Activated CD8-positive, alpha-beta memory T cell treated with anti-CD3 and anti-CD28 coated beads, Interleukin-2, amount 50 U/mL, for 48 hours (primary cell): ENCODE measurements at regions not wholly inside any gene's neighbourhood (a gene's known extent, or its start where the extent isn't known, plus 50 kb on each side); places are given as distances from the start of the nearest gene placed in this dataset.
A peak's percentile ranks its signal among the peaks of the same experiment; 100 is the strongest.
"Not testable (repeated sequence)": the region's sequence is repeated elsewhere in the genome, so short reads cannot be mapped to it uniquely, and the experiment has no call there.

Experiments used
- DNase-seq: peaks from one replicate; pipeline ENCODE4 v3.0.0-alpha.2; 2020

GRCh38 chr1:121006826-121007225 is 117.3 kb downstream of the PPIAL4A start:
- not testable (repeated sequence) for DNase-seq

DNA sequence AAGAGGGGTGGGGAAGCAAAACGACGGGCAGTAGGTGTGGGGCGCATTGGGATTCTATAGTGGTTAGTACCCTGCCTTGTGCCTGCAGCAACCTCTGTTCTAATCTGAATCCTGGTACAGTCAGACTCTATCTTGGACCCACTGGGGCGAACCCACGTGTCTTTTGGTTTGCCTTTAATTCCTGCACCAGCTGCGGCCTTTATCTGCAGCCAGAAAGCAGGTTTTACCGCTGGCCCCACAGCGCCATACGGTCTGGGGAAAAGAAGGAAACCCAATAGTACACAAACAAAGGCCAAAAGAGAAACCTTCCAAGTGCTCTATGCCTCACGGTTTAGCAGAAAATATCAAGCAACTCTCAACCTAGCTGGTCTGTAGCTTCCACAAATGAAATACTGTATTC is 118.2 kb downstream of the PPIAL4A start:
- not testable (repeated sequence) for DNase-seq

- not testable (repeated sequence) for DNase-seq
Measured at GRCh38 chr1:121008512-121009215, 119.1 kb downstream of the PPIAL4A start.

- DNase-seq, result peak; percentile 82
Measured at GRCh38 chr1:121009216-121010057, 119.9 kb downstream of the PPIAL4A start.

DNA sequence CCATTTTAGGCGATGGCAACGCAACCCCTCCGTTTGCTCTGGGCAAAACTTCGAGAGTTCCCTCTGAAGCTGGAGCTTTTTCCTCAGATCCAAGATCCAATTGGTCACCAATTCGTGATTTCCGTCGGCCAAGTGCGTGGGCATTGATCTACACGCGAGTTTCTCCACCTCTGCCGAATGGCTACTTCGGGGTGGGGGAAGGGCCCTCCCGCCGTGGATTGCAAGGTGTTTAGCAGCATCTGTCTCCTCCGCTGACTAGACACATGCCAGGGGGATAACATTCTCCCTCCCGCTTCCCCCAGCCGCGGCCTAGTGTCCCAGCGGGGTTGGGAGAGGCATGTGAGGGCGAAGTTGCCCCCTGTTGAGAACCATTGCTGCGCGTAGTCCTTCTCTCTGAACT is 120.6 kb downstream of the PPIAL4A start:
- DNase-seq, result not testable (repeated sequence)

DNA sequence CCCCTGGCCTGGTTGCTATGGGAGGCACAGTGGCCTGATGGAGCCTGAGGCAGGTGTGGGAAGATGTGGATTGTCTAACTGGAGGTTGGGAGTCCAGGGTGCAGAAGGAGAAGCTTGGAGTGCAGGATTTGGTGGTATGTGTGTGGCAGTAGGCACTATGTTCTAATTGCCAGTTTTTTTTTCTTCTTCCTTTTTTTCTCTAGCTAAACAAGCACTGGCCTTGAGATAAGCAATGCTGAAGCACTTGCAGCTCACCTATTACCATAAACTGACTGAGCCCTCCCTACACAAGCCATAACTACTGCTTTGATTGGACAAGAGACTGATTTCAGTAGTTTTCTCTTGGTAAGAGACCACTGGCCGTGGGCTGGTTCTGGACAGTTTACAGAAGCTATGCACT is 123.6 kb downstream of the PPIAL4A start:
- DNase-seq, result not testable (repeated sequence)

GRCh38 chr1:121016182-121017028 is 126.8 kb downstream of the PPIAL4A start:
- DNase-seq, result peak; percentile 79

- DNase-seq, result not testable (repeated sequence)
Measured at GRCh38 chr1:121019715-121020349, 130.3 kb downstream of the PPIAL4A start.

DNA sequence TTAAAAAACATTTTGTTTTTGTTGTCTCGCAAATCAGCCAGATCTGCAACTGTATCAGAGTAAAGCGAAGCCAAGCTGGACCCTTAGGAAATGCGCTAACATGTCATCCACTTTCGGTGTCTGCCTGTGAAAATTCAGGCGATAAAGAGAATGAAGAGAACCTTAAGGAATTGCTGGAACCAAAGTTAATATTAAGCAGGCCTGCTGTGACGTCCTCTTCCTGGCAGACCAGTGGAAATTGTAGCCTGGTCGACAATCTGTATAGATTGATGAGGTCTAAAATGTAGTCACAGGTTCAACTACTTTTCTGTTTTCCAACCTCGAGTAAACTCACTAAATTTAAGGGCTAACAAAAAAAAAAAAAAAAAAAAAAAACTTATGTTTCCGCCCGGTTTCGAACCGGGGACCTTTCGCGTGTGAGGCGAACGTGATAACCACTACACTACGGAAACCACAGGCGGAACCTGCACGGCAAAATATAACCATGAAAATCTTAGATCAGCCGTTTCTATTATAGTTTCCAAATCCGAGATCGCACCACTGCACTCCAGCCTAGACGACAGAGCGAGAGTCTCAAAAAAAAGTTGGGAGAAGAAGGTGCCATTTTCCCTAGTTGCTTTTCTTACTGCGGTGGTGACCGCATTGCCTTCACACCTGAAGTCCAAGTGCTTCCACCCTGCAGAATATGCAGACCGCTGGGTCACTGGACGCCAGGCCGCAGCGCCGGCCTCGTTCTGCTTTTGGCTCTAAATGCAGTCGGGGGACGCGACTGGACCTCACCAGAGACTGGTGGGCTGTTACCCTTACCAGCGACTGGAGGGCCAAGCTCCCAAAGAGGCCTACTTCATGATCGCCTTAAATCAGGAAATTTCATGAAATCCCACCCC is 131.0 kb downstream of the PPIAL4A start:
- DNase-seq, result peak; percentile 79

GRCh38 chr1:121021716-121022115 is 132.1 kb downstream of the PPIAL4A start:
- not testable (repeated sequence) for DNase-seq

- not testable (repeated sequence) for DNase-seq
Measured at GRCh38 chr1:121032878-121033494, 143.4 kb downstream of the PPIAL4A start.

- DNase-seq, result not testable (repeated sequence)
Measured at GRCh38 chr1:121036792-121037191, 147.2 kb downstream of the PPIAL4A start.

GRCh38 chr1:121040974-121041373 is 143.2 kb downstream of the FAM72B start:
- not testable (repeated sequence) for DNase-seq

DNA sequence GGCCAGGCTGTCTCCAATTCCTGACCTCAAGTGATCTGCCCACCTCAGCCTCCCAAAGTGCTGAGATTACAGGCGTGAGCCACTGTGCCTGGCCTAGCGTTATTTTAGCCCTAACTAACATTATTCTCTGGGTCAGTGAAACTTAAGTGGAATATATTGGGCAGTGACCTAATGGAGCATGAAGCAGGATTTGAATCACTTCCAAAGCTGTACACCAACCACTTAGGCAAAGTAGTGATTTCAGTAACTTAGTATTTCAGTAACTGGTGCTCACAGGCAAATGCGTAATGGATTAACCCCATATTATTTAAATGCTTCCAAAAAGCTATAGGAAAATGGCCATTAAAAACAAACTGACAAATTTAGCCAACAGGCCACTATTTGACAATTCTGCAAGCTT is 142.6 kb downstream of the FAM72B start:
- DNase-seq, result not testable (repeated sequence)

DNA sequence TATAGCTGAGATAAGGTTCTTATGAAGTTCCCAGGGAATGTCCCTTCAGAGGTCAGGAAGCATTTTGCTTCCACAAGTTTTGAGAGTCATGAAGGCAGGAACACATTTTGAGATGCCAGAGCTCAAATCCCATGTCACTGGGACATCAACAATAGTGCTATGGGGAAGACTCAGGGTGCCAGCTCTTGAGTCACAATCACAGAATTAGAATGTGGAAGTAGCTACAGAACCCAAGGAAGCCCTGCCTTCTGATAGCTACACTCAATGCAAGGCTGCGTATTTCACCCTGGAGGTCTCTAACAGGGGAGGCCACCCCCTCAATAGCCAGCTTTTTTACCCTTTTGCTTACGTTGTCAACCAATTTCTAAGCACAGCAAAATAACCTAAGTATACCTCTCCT is 141.3 kb downstream of the FAM72B start:
- not testable (repeated sequence) for DNase-seq

- DNase-seq, result not testable (repeated sequence)
Measured at GRCh38 chr1:121048293-121048752, 135.8 kb downstream of the FAM72B start.

DNA sequence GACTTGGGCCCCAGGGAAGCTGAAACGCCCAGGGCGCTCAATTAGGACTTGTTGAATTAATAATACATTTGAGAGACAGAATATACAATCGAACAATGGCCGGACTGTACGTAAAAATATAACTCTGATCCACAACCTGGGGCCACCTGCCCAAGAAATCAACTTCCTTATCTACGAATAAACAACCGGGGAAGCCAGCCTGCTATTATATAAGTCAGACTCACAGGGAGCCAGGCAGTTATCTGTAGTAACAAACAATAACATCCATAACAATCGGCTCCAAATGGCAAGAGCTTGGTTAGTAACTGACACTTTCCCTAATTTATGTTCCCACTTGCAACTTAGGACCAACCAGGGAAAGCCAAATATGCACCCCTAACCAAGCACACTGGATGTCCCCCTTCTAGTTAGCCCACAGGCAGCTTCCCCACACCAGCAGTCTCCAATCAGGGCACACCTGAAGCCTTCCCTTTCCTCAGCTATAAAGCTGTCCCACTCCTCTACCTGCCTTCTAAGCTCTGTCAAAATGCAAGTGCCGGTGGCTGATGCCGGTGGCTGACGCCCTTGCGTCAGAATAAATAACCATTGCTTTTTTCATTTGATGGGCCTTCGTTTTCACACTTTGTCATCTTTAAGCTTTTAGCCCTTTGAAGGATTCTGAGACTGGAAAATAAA is 135.2 kb downstream of the FAM72B start:
- not testable (repeated sequence) for DNase-seq

DNA sequence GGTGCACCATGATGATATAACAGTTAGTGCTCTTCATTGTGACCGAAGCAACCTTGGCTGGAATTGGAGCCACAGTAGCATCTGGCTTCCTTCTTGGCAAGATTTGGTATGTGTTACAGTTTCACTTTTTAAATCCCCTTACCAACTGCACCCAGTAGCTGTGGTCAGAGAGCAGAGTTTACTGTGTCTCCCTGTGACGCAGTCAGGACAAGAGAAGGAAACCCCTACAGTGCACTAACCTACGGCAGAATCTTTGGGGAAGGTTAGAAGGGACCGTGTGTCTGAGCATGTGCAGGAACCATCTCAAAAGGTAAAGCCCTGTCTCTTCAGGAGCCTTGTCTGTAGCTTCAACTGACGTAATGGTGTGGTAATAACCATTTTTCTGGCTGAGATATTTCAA is 134.0 kb downstream of the FAM72B start:
- DNase-seq, result not testable (repeated sequence)

DNA sequence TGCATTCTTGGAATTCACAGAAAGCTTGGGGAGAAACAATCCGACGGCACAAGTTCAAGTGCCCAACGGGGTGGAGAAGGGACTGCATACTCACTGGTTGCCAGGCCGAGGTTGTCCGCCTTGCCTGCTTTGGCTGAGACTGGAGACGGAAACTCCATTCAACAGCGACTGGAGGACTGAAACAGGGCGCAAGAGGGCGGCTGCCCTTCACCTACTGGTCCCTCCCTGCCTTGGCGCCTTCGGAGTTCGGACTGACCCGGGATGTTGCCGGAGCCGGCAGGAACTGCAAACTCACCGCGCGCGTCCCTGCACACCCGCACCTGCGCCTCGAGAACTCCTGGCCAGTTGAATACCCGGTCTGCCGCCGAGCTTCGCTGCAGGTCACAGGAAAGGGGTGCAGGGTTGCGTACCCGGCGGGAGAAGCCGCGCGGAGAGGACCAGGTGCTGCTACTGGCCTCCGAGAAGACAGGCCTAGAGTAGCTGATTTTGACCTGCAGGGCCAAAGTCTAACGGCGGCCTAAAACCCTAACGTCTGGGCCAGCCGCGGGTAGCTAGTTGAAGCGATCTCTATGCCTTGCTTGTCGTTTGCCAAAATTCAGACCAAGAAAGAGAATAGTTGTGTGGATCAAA is 132.9 kb downstream of the FAM72B start:
- DNase-seq, result not testable (repeated sequence)
